ENCODE measurements at regions not wholly inside any gene's neighbourhood (a gene's known extent, or its start where the extent isn't known, plus 50 kb on each side); places are given as distances from the start of the nearest gene placed in this dataset.

GRCh38 chr4:31053451-31053850 is 333.3 kb downstream of the PCDH7 start:
- no peaks in the 10 kb centered on the region for H3K36me3 Mint-ChIP-seq (ENCODE audit: insufficient read depth in 1 of 3, low read depth in 3 of 3)
- no peak overlapping the region for H4K91ac ChIP-seq (ENCODE audit: insufficient read length, low read depth, low read length)
- 0 out of 4 replicates have a peak, but pooled peaks cover 0 to 4% of the 10 kb centered on the region in 2 experiments for H3K4me1 Mint-ChIP-seq

More at GRCh38 chr4:31053451-31053850, 333.3 kb downstream of the PCDH7 start:
- Histone ChIP-seq H4K20me1 (ENCODE audit: control insufficient read depth, insufficient read depth, insufficient read length) (no peaks in the 10 kb centered on the region), H3K27me3 (ENCODE audit: insufficient read depth, low read length) (no peaks in the 10 kb centered on the region), H4K5ac (ENCODE audit: insufficient read length, low read depth, low read length) (no peak overlapping the region), H3K18ac (ENCODE audit: insufficient read length, low read depth, low read length) (no peak overlapping the region), H3K9ac (ENCODE audit: extremely low read depth, insufficient read length, low read length) (no peak overlapping the region), H2AK5ac (ENCODE audit: insufficient read length, low read length) (no peak overlapping the region), H3K56ac (ENCODE audit: insufficient read length, low read depth, low read length) (no peak overlapping the region), H3K27ac (ENCODE audit: insufficient read length, low read depth, low read length) (no peak overlapping the region), H3K79me1 (ENCODE audit: insufficient read depth, low read depth, low read length, poor library complexity, severe bottlenecking) (no peaks in the 10 kb centered on the region), H3K4me2 (ENCODE audit: insufficient read depth, insufficient read length, low read length) (no peak overlapping the region), H2BK15ac (ENCODE audit: low read depth, low read length) (no peak overlapping the region), H3K9me3 (ENCODE audit: control insufficient read depth, low read depth, low read length) (no peaks in the 10 kb centered on the region), H2AFZ (ENCODE audit: low read length) (no peak overlapping the region), H3K23me2 (ENCODE audit: insufficient read length, low read depth, low read length, poor library complexity, severe bottlenecking) (no peaks in the 10 kb centered on the region), H3K14ac (ENCODE audit: insufficient read depth, low read length) (no peak overlapping the region), H2BK120ac (ENCODE audit: low read depth, low read length, poor library complexity, severe bottlenecking) (no peak overlapping the region), H2BK5ac (ENCODE audit: insufficient read length, low read length) (no peak overlapping the region), H4K8ac (replicated peaks; ENCODE audit: insufficient read length, low read depth, low read length) (no peak overlapping the region), H2BK12ac (ENCODE audit: insufficient read length, low read depth, low read length) (no peak overlapping the region), H3K23ac (ENCODE audit: insufficient read length, low read depth, low read length) (no peak overlapping the region), H2BK20ac (ENCODE audit: low read depth, low read length, poor library complexity, severe bottlenecking) (no peak overlapping the region), H3K79me2 (ENCODE audit: insufficient read depth, low read length) (no peaks in the 10 kb centered on the region), H3K4ac (ENCODE audit: low read depth, low read length) (no peak overlapping the region), H3K4me1 (ENCODE audit: insufficient read depth, low read length) (no peaks in the 10 kb centered on the region), H3T11ph (ENCODE audit: low read length) (no peak overlapping the region)
- no peak for DNase-seq
- H3K27me3 Mint-ChIP-seq (ENCODE audit: low read depth), result no peaks in the 10 kb centered on the region
- no peak overlapping the region for H3K4me3 Mint-ChIP-seq
- no peak for TF ChIP-seq CTCF (conservative IDR thresholded peaks at IDR 0.05)
- no peak overlapping the region for H3K27ac Mint-ChIP-seq
- no peaks in the 10 kb centered on the region for H3K9me3 Mint-ChIP-seq
- no CpG with 5 or more reads among the region's 2 CpGs for WGBS (ENCODE audit: extremely low coverage, insufficient read length, low lambda C conversion rate)

Data from H9 (cell line).